ENCODE measurements at regions not wholly inside any gene's neighbourhood (a gene's known extent, or its start where the extent isn't known, plus 50 kb on each side); places are given as distances from the start of the nearest gene placed in this dataset.

GRCh38 chr16:59651662-59652061 is 917.5 kb upstream of the GOT2 start:
- H3K4me3 ChIP-seq, result no peak overlapping the region
- intact Hi-C loops (cut with DNase I; ENCODE audit: low total_unique reads), result no loop called here

DNA sequence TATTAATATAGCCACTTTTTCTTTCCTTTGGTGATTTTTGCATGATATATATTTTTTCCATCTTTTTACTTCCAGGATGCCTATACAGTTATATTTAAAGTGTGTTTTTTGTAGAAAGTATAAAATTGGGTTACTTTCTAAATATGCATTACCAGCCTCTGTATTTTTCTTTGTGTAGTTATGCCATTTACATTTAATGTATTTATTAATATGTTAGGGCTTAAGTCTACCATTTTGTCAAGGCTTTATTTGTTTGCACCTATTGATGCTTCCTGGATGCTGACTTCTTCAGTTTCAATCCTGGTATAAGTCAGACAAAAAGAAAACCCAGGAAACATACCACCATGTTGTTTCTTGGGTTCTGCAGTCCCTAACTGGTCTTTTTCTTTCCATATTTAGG is 911.1 kb upstream of the GOT2 start:
- Histone ChIP-seq H3K27ac (no peak overlapping the region), H3K4me3 (no peak overlapping the region), H3K27me3 (replicated peaks in 1 of 7) (no peaks in the 10 kb centered on the region), H3K36me3 (no peaks in the 10 kb centered on the region), H3K4me1 (no peaks in the 10 kb centered on the region), H3K9me3 (peaks cover 0 to 57% (median 45%) of the 10 kb centered on the region in 8 donors)
- intact Hi-C loops (cut with DNase I; ENCODE audit: low total_unique reads), result no loop called here
- TF ChIP-seq POLR2A (IDR thresholded peaks at IDR 0.05) (no peak), POLR2AphosphoS5 (IDR thresholded peaks at IDR 0.05) (no peak)
- TF ChIP-seq, protein P1, sequence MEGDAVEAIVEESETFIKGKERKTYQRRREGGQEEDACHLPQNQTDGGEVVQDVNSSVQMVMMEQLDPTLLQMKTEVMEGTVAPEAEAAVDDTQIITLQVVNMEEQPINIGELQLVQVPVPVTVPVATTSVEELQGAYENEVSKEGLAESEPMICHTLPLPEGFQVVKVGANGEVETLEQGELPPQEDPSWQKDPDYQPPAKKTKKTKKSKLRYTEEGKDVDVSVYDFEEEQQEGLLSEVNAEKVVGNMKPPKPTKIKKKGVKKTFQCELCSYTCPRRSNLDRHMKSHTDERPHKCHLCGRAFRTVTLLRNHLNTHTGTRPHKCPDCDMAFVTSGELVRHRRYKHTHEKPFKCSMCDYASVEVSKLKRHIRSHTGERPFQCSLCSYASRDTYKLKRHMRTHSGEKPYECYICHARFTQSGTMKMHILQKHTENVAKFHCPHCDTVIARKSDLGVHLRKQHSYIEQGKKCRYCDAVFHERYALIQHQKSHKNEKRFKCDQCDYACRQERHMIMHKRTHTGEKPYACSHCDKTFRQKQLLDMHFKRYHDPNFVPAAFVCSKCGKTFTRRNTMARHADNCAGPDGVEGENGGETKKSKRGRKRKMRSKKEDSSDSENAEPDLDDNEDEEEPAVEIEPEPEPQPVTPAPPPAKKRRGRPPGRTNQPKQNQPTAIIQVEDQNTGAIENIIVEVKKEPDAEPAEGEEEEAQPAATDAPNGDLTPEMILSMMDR (IDR thresholded peaks at IDR 0.05 in 8 of 11, conservative IDR thresholded peaks at IDR 0.05 in 3 of 11), result no peak
- DNase-seq, result no peak

More at GRCh38 chr16:59651662-59652061, 917.5 kb upstream of the GOT2 start:
- no peak overlapping the region for H3K27ac ChIP-seq
- no peaks in the 10 kb centered on the region for H3K4me1 ChIP-seq
- DNase-seq, result no peak
- no peaks in the 10 kb centered on the region for H3K27me3 ChIP-seq (replicated peaks in 1 of 7)
- 40 to 100% (median 90%) methylated on average over 1 of the region's 1 CpG for WGBS, 5 donors
- H3K9me3 ChIP-seq, result peaks cover 0 to 49% (median 29%) of the 10 kb centered on the region in 8 donors
- H3K36me3 ChIP-seq, result no peaks in the 10 kb centered on the region
- no peak for TF ChIP-seq POLR2AphosphoS5 (IDR thresholded peaks at IDR 0.05)
- TF ChIP-seq, protein P1 (IDR thresholded peaks at IDR 0.05 in 8 of 11, conservative IDR thresholded peaks at IDR 0.05 in 3 of 11), result no peak
- no peak for TF ChIP-seq POLR2A (IDR thresholded peaks at IDR 0.05)

- Histone ChIP-seq H3K36me3 (no peaks in the 10 kb centered on the region), H3K4me3 (no peak overlapping the region), H3K27me3 (replicated peaks in 1 of 7) (no peaks in the 10 kb centered on the region), H3K4me1 (no peaks in the 10 kb centered on the region), H3K27ac (no peak overlapping the region), H3K9me3 (peaks cover 0 to 18% (median 0%) of the 10 kb centered on the region in 8 donors)
- TF ChIP-seq POLR2A (IDR thresholded peaks at IDR 0.05), result no peak
- no peak for TF ChIP-seq POLR2AphosphoS5 (IDR thresholded peaks at IDR 0.05)
- TF ChIP-seq, protein P1 (IDR thresholded peaks at IDR 0.05 in 8 of 11, conservative IDR thresholded peaks at IDR 0.05 in 3 of 11), result no peak
- DNase-seq, result no peak
- intact Hi-C loops (cut with DNase I; ENCODE audit: low total_unique reads), result no loop called here
Observed at GRCh38 chr16:59635674-59636073, 901.6 kb upstream of the GOT2 start.

- 31 to 69% (median 57%) methylated on average over 1 of the region's 1 CpG for WGBS, 5 donors
- TF ChIP-seq POLR2A (IDR thresholded peaks at IDR 0.05) (no peak), POLR2AphosphoS5 (IDR thresholded peaks at IDR 0.05) (no peak)
- TF ChIP-seq, protein P1 (IDR thresholded peaks at IDR 0.05 in 8 of 11, conservative IDR thresholded peaks at IDR 0.05 in 3 of 11), result no peak
- no peaks in the 10 kb centered on the region for H3K36me3 ChIP-seq
- no peak for DNase-seq
- H3K27me3 ChIP-seq (replicated peaks in 1 of 7), result no peaks in the 10 kb centered on the region
- H3K9me3 ChIP-seq, result peaks cover 0 to 18% (median 0%) of the 10 kb centered on the region in 8 donors
- intact Hi-C loops (cut with DNase I; ENCODE audit: low total_unique reads), result no loop called here
- H3K27ac ChIP-seq, result no peak overlapping the region
- H3K4me1 ChIP-seq, result no peaks in the 10 kb centered on the region
- no peak overlapping the region for H3K4me3 ChIP-seq
Observed at GRCh38 chr16:59634951-59635350, 900.8 kb upstream of the GOT2 start.
